ENCODE measurements at regions not wholly inside any gene's neighbourhood (a gene's known extent, or its start where the extent isn't known, plus 50 kb on each side); places are given as distances from the start of the nearest gene placed in this dataset.

GRCh38 chr5:102581011-102581410 is 82.2 kb upstream of the SLCO6A1 start:
- Histone ChIP-seq H3K9me3 (ENCODE audit: insufficient read depth, low read depth, low read length) (no peaks in the 10 kb centered on the region), H3K27ac (ENCODE audit: low read depth, low read length) (no peak overlapping the region), H3K36me3 (ENCODE audit: insufficient read depth, low read length) (no peaks in the 10 kb centered on the region), H3K4me3 (ENCODE audit: insufficient read depth, low read depth, low read length) (no peak overlapping the region), H3K4me1 (ENCODE audit: insufficient read depth, low read length) (no peaks in the 10 kb centered on the region), H3K4me2 (ENCODE audit: low read length) (no peak overlapping the region), H4K20me1 (ENCODE audit: insufficient read depth, low read length) (no peaks in the 10 kb centered on the region), H3K79me2 (ENCODE audit: insufficient read depth, low read length) (no peaks in the 10 kb centered on the region), H3K9ac (ENCODE audit: low read length) (no peak overlapping the region), H3K27me3 (ENCODE audit: insufficient read depth, low read length) (peaks cover 2% of the 10 kb centered on the region), H2AFZ (ENCODE audit: low read depth, low read length) (no peak overlapping the region)
- FAIRE-seq (no peak), DNase-seq (ENCODE audit: low read depth) (no peak)
- peaks cover 12% of the 10 kb centered on the region for H3K4me1 Mint-ChIP-seq (ENCODE audit: low read depth, unreplicated experiment)
- TF ChIP-seq EZH2 (IDR thresholded peaks at IDR 0.05; ENCODE audit: insufficient read depth, low read length) = no peak
- TF ChIP-seq, protein P1, sequence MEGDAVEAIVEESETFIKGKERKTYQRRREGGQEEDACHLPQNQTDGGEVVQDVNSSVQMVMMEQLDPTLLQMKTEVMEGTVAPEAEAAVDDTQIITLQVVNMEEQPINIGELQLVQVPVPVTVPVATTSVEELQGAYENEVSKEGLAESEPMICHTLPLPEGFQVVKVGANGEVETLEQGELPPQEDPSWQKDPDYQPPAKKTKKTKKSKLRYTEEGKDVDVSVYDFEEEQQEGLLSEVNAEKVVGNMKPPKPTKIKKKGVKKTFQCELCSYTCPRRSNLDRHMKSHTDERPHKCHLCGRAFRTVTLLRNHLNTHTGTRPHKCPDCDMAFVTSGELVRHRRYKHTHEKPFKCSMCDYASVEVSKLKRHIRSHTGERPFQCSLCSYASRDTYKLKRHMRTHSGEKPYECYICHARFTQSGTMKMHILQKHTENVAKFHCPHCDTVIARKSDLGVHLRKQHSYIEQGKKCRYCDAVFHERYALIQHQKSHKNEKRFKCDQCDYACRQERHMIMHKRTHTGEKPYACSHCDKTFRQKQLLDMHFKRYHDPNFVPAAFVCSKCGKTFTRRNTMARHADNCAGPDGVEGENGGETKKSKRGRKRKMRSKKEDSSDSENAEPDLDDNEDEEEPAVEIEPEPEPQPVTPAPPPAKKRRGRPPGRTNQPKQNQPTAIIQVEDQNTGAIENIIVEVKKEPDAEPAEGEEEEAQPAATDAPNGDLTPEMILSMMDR (IDR thresholded peaks at IDR 0.05; ENCODE audit: insufficient read depth, low read depth, low read length) = no peak
- no peaks in the 10 kb centered on the region for H3K9me3 Mint-ChIP-seq (ENCODE audit: unreplicated experiment)
- no peaks in the 10 kb centered on the region for H3K36me3 Mint-ChIP-seq (ENCODE audit: low read depth, unreplicated experiment)
- no peak overlapping the region for H3K27ac Mint-ChIP-seq (ENCODE audit: unreplicated experiment)
- no peaks in the 10 kb centered on the region for H3K27me3 Mint-ChIP-seq (ENCODE audit: low read depth, unreplicated experiment)
- no peak overlapping the region for H3K4me3 Mint-ChIP-seq (ENCODE audit: unreplicated experiment)

DNA sequence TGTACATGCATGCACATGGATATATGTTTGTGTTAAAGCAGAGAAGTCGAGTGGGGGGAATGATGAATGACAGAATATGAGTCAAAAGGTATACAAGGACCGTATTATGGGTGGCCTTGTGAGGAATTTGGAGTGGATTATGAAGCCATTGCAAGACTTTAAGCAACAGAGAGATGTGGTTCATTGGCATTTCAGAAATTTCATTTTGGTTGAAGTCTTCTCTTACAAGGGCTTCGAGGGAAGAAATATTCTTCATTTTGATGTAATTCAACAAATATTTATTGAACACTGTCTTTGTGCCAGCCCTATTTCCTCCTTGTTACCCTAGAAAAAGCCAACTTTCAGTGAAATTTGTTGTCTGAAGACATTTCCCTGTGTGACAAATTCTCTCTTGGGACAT is 83.9 kb upstream of the SLCO6A1 start:
- H3K36me3 ChIP-seq (ENCODE audit: insufficient read depth, low read length) = no peaks in the 10 kb centered on the region
- H4K20me1 ChIP-seq (ENCODE audit: insufficient read depth, low read length) = no peaks in the 10 kb centered on the region
- no peak overlapping the region for H2AFZ ChIP-seq (ENCODE audit: low read depth, low read length)
- no peaks in the 10 kb centered on the region for H3K36me3 Mint-ChIP-seq (ENCODE audit: low read depth, unreplicated experiment)
- no peaks in the 10 kb centered on the region for H3K79me2 ChIP-seq (ENCODE audit: insufficient read depth, low read length)
- H3K4me1 ChIP-seq (ENCODE audit: insufficient read depth, low read length) = no peaks in the 10 kb centered on the region
- H3K27ac Mint-ChIP-seq (ENCODE audit: unreplicated experiment) = no peak overlapping the region
- no peak overlapping the region for H3K4me2 ChIP-seq (ENCODE audit: low read length)
- peaks cover 12% of the 10 kb centered on the region for H3K4me1 Mint-ChIP-seq (ENCODE audit: low read depth, unreplicated experiment)
- no peaks in the 10 kb centered on the region for H3K9me3 Mint-ChIP-seq (ENCODE audit: unreplicated experiment)
- no peak overlapping the region for H3K9ac ChIP-seq (ENCODE audit: low read length)
- peaks cover 2% of the 10 kb centered on the region for H3K27me3 ChIP-seq (ENCODE audit: insufficient read depth, low read length)
- H3K4me3 ChIP-seq (ENCODE audit: insufficient read depth, low read depth, low read length) = no peak overlapping the region
- no peaks in the 10 kb centered on the region for H3K9me3 ChIP-seq (ENCODE audit: insufficient read depth, low read depth, low read length)
- DNase-seq (ENCODE audit: low read depth) (peak; percentile 37), FAIRE-seq (no peak)
- H3K27me3 Mint-ChIP-seq (ENCODE audit: low read depth, unreplicated experiment) = no peaks in the 10 kb centered on the region
- H3K27ac ChIP-seq (ENCODE audit: low read depth, low read length) = no peak overlapping the region
- TF ChIP-seq EZH2 (IDR thresholded peaks at IDR 0.05; ENCODE audit: insufficient read depth, low read length) = no peak
- TF ChIP-seq, protein P1 (IDR thresholded peaks at IDR 0.05; ENCODE audit: insufficient read depth, low read depth, low read length) = no peak
- no peak overlapping the region for H3K4me3 Mint-ChIP-seq (ENCODE audit: unreplicated experiment)

DNA sequence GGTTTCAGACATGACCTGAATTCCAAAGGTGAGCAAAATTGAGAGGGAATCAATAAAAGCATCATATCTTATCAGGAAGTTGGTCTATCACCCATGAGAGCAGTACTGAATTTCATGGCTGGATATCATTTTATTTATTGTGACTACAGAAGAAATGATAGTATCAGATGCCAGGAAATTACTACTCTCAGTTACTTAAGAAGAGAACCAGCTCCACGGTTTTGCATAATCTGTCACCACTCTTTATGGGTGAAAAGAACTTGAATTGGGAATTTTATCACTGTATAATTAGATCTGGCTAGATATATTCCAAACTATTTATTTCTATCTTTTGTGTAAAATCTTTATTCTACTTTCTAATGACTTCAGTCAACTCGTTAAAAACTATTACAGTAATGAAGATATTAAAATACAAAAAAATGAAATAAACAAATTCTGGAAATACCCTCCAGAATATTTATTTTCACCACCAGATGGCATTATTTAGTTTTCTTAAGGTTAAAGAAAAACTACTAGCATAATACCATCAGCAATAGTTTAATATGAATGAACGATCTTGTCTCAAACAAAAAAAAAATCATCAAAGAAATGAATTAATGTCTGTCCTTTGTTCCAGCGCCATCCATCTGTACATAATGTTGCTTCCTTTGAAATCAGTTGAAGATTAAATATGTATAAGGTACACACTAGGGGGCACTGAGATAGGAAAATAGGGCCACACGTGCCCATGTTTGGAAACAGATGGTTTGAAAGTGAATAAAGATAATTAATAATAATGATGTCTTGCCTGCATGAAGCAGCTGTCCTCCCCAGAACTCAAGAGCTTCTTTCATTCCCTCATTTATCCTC is 84.7 kb upstream of the SLCO6A1 start:
- Histone ChIP-seq H2AFZ (ENCODE audit: low read depth, low read length) (no peak overlapping the region), H3K79me2 (ENCODE audit: insufficient read depth, low read length) (no peaks in the 10 kb centered on the region), H4K20me1 (ENCODE audit: insufficient read depth, low read length) (no peaks in the 10 kb centered on the region), H3K9me3 (ENCODE audit: insufficient read depth, low read depth, low read length) (no peaks in the 10 kb centered on the region), H3K9ac (ENCODE audit: low read length) (no peak overlapping the region), H3K27ac (ENCODE audit: low read depth, low read length) (no peak overlapping the region), H3K4me3 (ENCODE audit: insufficient read depth, low read depth, low read length) (no peak overlapping the region), H3K27me3 (ENCODE audit: insufficient read depth, low read length) (peaks cover 2% of the 10 kb centered on the region), H3K4me1 (ENCODE audit: insufficient read depth, low read length) (no peaks in the 10 kb centered on the region), H3K36me3 (ENCODE audit: insufficient read depth, low read length) (no peaks in the 10 kb centered on the region), H3K4me2 (ENCODE audit: low read length) (no peak overlapping the region)
- Mint-ChIP-seq H3K36me3 (ENCODE audit: low read depth, unreplicated experiment) (no peaks in the 10 kb centered on the region), H3K9me3 (ENCODE audit: unreplicated experiment) (no peaks in the 10 kb centered on the region), H3K27me3 (ENCODE audit: low read depth, unreplicated experiment) (no peaks in the 10 kb centered on the region), H3K4me3 (ENCODE audit: unreplicated experiment) (no peak overlapping the region), H3K4me1 (ENCODE audit: low read depth, unreplicated experiment) (peaks cover 12% of the 10 kb centered on the region), H3K27ac (ENCODE audit: unreplicated experiment) (no peak overlapping the region)
- FAIRE-seq = peak; percentile 13
- DNase-seq (ENCODE audit: low read depth) = peak; percentile 15
- no peak for TF ChIP-seq EZH2 (IDR thresholded peaks at IDR 0.05; ENCODE audit: insufficient read depth, low read length)
- TF ChIP-seq, protein P1 (IDR thresholded peaks at IDR 0.05; ENCODE audit: insufficient read depth, low read depth, low read length) = peak; percentile 24
